PC-9 (cell line): ENCODE measurements at regions not wholly inside any gene's neighbourhood (a gene's known extent, or its start where the extent isn't known, plus 50 kb on each side); places are given as distances from the start of the nearest gene placed in this dataset.

Experiments used
- EZH2 ChIP-seq: fragments of 200-600 bp; sonication (generic); IDR thresholded peaks from 2 replicates; pipeline ENCODE4 v1.8.0; 2017; ENCODE audit warnings: antibody characterized with exemption, low read depth
- TF ChIP-seq, protein P1 (sequence below): fragments of 200-600 bp; sonication (generic); conservative IDR thresholded peaks from 2 replicates; pipeline ENCODE4 v1.6.1; 2017; ENCODE audit warnings: mixed run types, antibody characterized with exemption, mild to moderate bottlenecking, moderate library complexity

DNA sequence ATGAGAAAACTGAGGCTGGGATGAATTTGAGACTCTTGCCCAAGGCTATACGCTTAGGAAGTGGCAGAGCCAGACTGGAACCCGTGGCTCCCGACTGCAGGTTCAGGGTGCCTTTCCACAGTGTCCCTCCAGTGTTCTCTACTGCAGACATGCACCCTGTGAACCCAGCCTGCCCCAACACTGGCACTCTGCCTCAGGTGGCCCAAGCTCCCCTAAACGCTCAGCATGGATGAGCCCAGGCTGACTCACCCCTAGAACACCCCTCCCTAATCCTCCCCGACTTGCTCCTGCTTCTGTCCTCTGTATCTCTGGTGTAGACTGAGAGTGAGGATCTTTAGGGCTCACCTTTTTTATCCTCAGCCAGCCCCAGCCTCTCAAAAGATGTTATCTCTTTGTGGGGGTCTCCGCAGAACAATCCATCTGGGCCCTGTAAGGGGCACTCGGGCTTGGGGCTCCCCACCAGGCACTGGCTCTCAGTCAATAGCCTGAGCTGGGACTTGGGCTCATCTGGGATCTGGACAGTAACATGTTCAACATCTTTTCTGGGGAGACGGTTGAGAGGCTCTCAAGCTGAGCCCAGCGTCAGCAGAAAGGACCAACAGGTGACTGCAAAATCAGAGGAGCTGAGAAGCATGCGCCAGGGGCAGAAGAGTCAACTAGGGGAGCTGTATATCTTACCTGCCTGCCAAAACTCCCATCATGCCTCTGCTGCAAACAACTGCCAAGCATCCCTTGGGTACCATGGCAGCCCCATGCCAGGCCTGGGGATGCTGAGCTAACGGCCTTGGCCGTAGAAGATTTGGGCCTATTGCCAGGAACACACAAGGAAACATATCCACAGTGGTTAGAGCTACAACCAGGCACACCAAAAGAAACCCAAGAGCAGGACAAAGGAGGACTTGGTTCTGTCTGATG is 176.2 kb downstream of the BUD13 start:
- no peak for TF ChIP-seq EZH2
- TF ChIP-seq, protein P1, sequence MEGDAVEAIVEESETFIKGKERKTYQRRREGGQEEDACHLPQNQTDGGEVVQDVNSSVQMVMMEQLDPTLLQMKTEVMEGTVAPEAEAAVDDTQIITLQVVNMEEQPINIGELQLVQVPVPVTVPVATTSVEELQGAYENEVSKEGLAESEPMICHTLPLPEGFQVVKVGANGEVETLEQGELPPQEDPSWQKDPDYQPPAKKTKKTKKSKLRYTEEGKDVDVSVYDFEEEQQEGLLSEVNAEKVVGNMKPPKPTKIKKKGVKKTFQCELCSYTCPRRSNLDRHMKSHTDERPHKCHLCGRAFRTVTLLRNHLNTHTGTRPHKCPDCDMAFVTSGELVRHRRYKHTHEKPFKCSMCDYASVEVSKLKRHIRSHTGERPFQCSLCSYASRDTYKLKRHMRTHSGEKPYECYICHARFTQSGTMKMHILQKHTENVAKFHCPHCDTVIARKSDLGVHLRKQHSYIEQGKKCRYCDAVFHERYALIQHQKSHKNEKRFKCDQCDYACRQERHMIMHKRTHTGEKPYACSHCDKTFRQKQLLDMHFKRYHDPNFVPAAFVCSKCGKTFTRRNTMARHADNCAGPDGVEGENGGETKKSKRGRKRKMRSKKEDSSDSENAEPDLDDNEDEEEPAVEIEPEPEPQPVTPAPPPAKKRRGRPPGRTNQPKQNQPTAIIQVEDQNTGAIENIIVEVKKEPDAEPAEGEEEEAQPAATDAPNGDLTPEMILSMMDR, result no peak
